Suprapubic skin (tissue), 4 donors: ENCODE measurements at regions not wholly inside any gene's neighbourhood (a gene's known extent, or its start where the extent isn't known, plus 50 kb on each side); places are given as distances from the start of the nearest gene placed in this dataset.

Experiments used
- DNase-seq, 2 donors: peaks; one replicate each; pipeline ENCODE4 v3.0.0-alpha.2; 2019; ENCODE audit warnings: low spot score in 2 of 2
- H3K27ac ChIP-seq: fragments of 200-600 bp; sonication (generic); one replicate; pipeline ENCODE4 v1.5.1; 2019
- H3K27me3 ChIP-seq: fragments of 200-600 bp; sonication (generic); one replicate; pipeline ENCODE4 v1.5.1; 2019
- H3K36me3 ChIP-seq: fragments of 200-600 bp; sonication (generic); one replicate; pipeline ENCODE4 v1.5.1; 2019
- H3K4me1 ChIP-seq: fragments of 200-600 bp; sonication (generic); one replicate; pipeline ENCODE4 v1.5.1; 2019
- H3K4me3 ChIP-seq: fragments of 200-600 bp; sonication (generic); one replicate; pipeline ENCODE4 v1.5.1; 2019; ENCODE audit warnings: mild to moderate bottlenecking
- H3K9me3 ChIP-seq: fragments of 200-600 bp; sonication (generic); one replicate; pipeline ENCODE4 v1.5.1; 2019
- EP300 ChIP-seq: sonication (generic); formaldehyde crosslinking; IDR thresholded peaks from one replicate; pipeline ENCODE4 v1.6.1; 2017; ENCODE audit warnings: antibody characterized with exemption
- POLR2A ChIP-seq, 2 donors: fragments of 450-650 bp; IDR thresholded peaks; one replicate each; pipeline ENCODE4 v1.6.1; 2017; ENCODE audit warnings: antibody characterized with exemption in 2 of 2, mild to moderate bottlenecking in 2 of 2, moderate library complexity in 2 of 2
- POLR2AphosphoS5 ChIP-seq, 3 donors: sonication (generic); formaldehyde crosslinking; IDR thresholded peaks; one replicate each; pipeline ENCODE4 v1.6.1; 2017; ENCODE audit warnings: antibody characterized with exemption in 3 of 3
- WGBS: methylation state at CpG from one replicate; pipeline ENCODE4 v1.1.5; 2018; 5-methylcytosine and 5-hydroxymethylcytosine counted together
- TF ChIP-seq, protein P1 (sequence below), 2 donors: fragments of 200-600 bp in 1 of 2; fragments of 450-650 bp in 1 of 2; sonication (generic) in 1 of 2; IDR thresholded peaks; one replicate each; pipeline ENCODE4 v1.5.1; 2016 to 2019; ENCODE audit warnings: antibody characterized with exemption in 2 of 2, mild to moderate bottlenecking in 1 of 2, moderate library complexity in 1 of 2

DNA sequence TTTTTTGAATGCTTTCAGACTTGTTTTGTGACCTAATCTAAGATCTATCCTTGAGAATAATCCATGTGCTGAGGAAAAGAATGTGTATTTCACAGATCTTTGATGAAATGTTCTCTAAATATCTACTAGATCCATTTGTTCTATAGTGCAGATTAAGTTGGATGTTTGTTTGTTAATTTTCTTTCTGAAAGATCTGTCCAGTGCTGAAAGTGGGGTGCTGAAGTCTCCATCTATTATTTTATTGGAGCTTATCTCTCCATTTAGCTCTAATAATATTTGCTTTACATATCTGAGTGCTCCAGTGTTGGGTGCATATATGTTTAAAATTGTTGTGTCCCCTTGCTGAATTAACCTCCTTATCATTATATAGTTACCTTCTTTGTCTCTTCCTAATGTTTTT, 303.6 kb downstream of the HTR1B start:
- TF ChIP-seq, protein P1, sequence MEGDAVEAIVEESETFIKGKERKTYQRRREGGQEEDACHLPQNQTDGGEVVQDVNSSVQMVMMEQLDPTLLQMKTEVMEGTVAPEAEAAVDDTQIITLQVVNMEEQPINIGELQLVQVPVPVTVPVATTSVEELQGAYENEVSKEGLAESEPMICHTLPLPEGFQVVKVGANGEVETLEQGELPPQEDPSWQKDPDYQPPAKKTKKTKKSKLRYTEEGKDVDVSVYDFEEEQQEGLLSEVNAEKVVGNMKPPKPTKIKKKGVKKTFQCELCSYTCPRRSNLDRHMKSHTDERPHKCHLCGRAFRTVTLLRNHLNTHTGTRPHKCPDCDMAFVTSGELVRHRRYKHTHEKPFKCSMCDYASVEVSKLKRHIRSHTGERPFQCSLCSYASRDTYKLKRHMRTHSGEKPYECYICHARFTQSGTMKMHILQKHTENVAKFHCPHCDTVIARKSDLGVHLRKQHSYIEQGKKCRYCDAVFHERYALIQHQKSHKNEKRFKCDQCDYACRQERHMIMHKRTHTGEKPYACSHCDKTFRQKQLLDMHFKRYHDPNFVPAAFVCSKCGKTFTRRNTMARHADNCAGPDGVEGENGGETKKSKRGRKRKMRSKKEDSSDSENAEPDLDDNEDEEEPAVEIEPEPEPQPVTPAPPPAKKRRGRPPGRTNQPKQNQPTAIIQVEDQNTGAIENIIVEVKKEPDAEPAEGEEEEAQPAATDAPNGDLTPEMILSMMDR (IDR thresholded peaks at IDR 0.05) = no peak
- TF ChIP-seq POLR2A (IDR thresholded peaks at IDR 0.05) (no peak), POLR2AphosphoS5 (IDR thresholded peaks at IDR 0.05) (no peak), EP300 (no peak)
- Histone ChIP-seq H3K27ac (no peak overlapping the region), H3K36me3 (no peaks in the 10 kb centered on the region), H3K9me3 (peaks cover 3% of the 10 kb centered on the region), H3K4me1 (no peaks in the 10 kb centered on the region), H3K27me3 (no peaks in the 10 kb centered on the region), H3K4me3 (no peak overlapping the region)
- no peak for DNase-seq

DNA sequence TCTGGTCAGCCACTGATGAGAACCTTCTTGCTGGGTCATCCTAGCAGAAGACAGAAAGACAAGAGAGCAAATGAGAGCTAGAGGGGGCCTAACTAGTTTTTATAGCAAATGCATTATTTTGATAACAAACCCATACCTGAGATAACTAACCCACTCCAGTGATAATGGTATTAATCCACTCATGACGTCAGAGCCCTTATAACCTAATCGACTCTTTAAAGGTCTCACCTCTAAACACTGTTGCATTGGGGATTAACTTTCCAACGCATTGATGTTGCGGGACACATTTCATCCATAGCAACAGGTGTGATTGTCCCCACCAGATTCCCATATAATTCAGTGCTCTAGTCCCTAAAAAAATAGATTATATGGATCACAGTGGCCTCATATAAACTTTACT, 312.1 kb downstream of the HTR1B start:
- TF ChIP-seq, protein P1 (IDR thresholded peaks at IDR 0.05) = no peak
- TF ChIP-seq EP300 (no peak), POLR2AphosphoS5 (IDR thresholded peaks at IDR 0.05) (no peak), POLR2A (IDR thresholded peaks at IDR 0.05) (no peak)
- Histone ChIP-seq H3K27me3 (no peaks in the 10 kb centered on the region), H3K4me1 (no peaks in the 10 kb centered on the region), H3K27ac (no peak overlapping the region), H3K9me3 (no peaks in the 10 kb centered on the region), H3K36me3 (no peaks in the 10 kb centered on the region), H3K4me3 (no peak overlapping the region)
- no peak for DNase-seq
- WGBS = 70% methylated on average over 4 of the region's 4 CpGs

GRCh38 chr6:77150736-77151135, 312.6 kb downstream of the HTR1B start:
- Histone ChIP-seq H3K27me3 (no peaks in the 10 kb centered on the region), H3K27ac (no peak overlapping the region), H3K36me3 (no peaks in the 10 kb centered on the region), H3K9me3 (no peaks in the 10 kb centered on the region), H3K4me1 (no peaks in the 10 kb centered on the region), H3K4me3 (no peak overlapping the region)
- DNase-seq = no peak
- no peak for TF ChIP-seq POLR2A (IDR thresholded peaks at IDR 0.05)
- TF ChIP-seq EP300 = no peak
- no peak for TF ChIP-seq POLR2AphosphoS5 (IDR thresholded peaks at IDR 0.05)
- TF ChIP-seq, protein P1 (IDR thresholded peaks at IDR 0.05) = no peak

DNA sequence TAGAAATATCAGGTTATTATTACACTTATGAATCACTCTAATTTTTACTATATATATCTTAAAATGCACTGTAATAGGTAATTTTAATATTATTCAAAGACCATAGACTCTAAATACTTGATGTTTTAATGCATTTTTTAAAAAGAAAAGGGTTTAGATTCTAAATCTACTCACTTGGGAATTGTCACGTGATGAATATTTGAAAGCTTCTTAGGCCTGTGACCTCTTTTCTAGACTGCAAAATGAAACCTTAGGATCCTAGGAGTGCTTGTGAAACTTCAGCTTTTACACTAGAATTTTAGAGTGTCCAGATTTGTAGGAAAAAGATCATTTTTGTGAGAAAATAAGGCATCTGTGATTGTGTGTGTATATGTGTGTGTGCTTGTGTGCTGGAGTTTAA, 318.0 kb downstream of the HTR1B start:
- Histone ChIP-seq H3K36me3 (no peaks in the 10 kb centered on the region), H3K9me3 (no peaks in the 10 kb centered on the region), H3K4me3 (no peak overlapping the region), H3K27ac (no peak overlapping the region), H3K4me1 (no peaks in the 10 kb centered on the region), H3K27me3 (no peaks in the 10 kb centered on the region)
- 71% methylated on average over 1 of the region's 1 CpG for WGBS
- TF ChIP-seq, protein P1 (IDR thresholded peaks at IDR 0.05) = no peak
- TF ChIP-seq POLR2A (IDR thresholded peaks at IDR 0.05) (no peak), EP300 (no peak), POLR2AphosphoS5 (IDR thresholded peaks at IDR 0.05) (no peak)
- DNase-seq = no peak

- Histone ChIP-seq H3K4me1 (no peaks in the 10 kb centered on the region), H3K4me3 (no peak overlapping the region), H3K9me3 (no peaks in the 10 kb centered on the region), H3K27ac (no peak overlapping the region), H3K36me3 (no peaks in the 10 kb centered on the region), H3K27me3 (no peaks in the 10 kb centered on the region)
- WGBS = 86% methylated on average over 5 of the region's 5 CpGs
- DNase-seq = no peak
- TF ChIP-seq POLR2AphosphoS5 (IDR thresholded peaks at IDR 0.05) = no peak
- TF ChIP-seq POLR2A (IDR thresholded peaks at IDR 0.05) = no peak
- TF ChIP-seq, protein P1 (IDR thresholded peaks at IDR 0.05) = no peak
- no peak for TF ChIP-seq EP300
Observed at GRCh38 chr6:77143659-77144447, 319.4 kb downstream of the HTR1B start.
